OCI-LY3 (cell line): ENCODE measurements at regions not wholly inside any gene's neighbourhood (a gene's known extent, or its start where the extent isn't known, plus 50 kb on each side); places are given as distances from the start of the nearest gene placed in this dataset.

ENCODE experiments used
- EZH2phosphoT487 ChIP-seq: fragments of 200-600 bp; shearing (Covaris generic); IDR thresholded peaks from 2 replicates; pipeline ENCODE4 v1.6.1; 2018; ENCODE audit warnings: antibody characterized with exemption, mixed run types, low read depth
- TF ChIP-seq, protein P1 (sequence below): fragments of 200-600, 300-600 bp; sonication (generic); IDR thresholded peaks from 2 replicates; pipeline ENCODE4 v1.5.1; 2014; ENCODE audit warnings: antibody characterized with exemption, low read length, low read depth

DNA sequence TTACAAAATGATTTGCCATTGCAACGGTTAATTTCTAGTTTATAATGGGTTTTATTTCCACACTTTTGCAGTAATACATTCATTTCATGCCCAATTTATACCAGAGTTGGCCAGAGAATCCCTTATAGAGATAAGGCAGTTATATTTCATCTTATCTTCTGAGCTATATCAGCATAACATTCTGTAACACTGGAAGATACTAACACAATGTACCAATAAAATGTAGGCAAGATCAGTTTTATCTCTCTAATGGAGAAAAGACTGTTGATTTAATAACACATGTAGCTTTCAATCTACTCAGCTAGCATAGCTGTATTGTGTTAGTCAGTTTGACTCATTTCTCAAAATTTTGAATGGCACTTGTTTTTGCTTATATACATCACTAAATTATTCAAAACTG is 738.6 kb downstream of the TRAM1L1 start:
- TF ChIP-seq, protein P1, sequence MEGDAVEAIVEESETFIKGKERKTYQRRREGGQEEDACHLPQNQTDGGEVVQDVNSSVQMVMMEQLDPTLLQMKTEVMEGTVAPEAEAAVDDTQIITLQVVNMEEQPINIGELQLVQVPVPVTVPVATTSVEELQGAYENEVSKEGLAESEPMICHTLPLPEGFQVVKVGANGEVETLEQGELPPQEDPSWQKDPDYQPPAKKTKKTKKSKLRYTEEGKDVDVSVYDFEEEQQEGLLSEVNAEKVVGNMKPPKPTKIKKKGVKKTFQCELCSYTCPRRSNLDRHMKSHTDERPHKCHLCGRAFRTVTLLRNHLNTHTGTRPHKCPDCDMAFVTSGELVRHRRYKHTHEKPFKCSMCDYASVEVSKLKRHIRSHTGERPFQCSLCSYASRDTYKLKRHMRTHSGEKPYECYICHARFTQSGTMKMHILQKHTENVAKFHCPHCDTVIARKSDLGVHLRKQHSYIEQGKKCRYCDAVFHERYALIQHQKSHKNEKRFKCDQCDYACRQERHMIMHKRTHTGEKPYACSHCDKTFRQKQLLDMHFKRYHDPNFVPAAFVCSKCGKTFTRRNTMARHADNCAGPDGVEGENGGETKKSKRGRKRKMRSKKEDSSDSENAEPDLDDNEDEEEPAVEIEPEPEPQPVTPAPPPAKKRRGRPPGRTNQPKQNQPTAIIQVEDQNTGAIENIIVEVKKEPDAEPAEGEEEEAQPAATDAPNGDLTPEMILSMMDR = no peak
- no peak for TF ChIP-seq EZH2phosphoT487
